HG03095 (cell line): ENCODE measurements at regions not wholly inside any gene's neighbourhood (a gene's known extent, or its start where the extent isn't known, plus 50 kb on each side); places are given as distances from the start of the nearest gene placed in this dataset.

Experiments
- ATAC-seq: cut with Tn5 transposase; IDR thresholded peaks from one replicate; pipeline ENCODE4 v1.9.1; 2021; ENCODE audit warnings: moderate library complexity; ENCODE audit not compliant: unreplicated experiment

- no peak for ATAC-seq
These were observed 980.5 kb downstream of the FLRT2 start for GRCh38 chr14:86510491-86510890.

DNA sequence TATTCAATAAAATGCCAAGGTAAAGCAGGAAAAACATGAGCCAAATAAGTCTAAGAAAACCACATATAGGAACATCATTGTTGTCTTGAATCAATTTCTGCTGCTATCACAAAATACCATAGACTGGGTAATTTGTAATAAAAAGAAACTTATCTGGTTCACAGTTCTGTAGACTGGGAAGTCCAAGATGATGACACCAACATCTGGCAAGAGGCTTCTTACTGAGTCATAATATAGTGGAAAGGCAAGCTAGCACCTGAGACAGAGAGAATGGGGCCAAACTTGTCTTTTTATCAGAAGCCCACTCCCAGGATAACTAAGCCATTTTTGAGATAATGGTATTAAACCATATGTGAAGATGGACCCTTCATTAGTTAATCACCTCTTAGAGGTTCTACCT is 975.9 kb downstream of the FLRT2 start:
- ATAC-seq, result no peak

DNA sequence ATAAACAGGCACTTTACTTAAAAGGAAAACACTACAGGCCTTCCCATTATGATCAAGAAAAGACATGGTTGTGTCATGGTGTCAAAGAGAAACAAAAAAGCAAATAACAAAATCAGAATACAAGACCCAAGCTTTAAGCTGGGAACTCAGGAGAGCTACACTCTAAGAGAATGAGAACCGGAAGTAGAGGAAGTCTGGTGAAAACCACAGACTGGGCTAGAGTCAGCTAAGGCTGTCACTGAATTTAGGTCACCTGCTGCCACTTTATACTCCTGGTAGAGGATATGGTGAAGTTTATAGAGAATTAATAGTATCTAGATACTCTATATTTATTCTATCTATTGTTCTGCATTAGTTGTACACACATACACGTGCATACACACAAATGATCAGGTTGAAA is 971.7 kb downstream of the FLRT2 start:
- no peak for ATAC-seq

- ATAC-seq, result no peak
These were observed 961.8 kb downstream of the FLRT2 start for GRCh38 chr14:86491743-86492142.

GRCh38 chr14:86481104-86481503 is 951.2 kb downstream of the FLRT2 start:
- no peak for ATAC-seq

DNA sequence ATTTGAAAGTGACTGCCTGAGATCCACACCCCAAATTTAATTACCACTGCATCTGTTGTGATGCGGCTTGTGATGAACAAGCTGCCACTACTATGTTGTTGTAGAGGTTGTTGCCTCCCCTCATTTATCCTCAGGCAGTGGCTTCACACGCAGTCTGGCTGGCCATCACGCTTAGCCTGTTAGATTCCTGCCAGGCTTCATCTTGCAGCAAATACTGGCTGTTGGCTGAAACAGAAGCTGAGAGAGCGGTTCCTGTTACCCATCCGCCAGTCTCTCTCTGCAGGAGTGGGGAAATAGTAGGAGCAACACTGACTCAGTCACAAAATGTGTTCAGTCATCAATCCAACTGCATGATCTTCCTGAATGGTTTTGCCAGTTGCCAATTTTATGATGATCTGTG is 934.4 kb downstream of the FLRT2 start:
- no peak for ATAC-seq

DNA sequence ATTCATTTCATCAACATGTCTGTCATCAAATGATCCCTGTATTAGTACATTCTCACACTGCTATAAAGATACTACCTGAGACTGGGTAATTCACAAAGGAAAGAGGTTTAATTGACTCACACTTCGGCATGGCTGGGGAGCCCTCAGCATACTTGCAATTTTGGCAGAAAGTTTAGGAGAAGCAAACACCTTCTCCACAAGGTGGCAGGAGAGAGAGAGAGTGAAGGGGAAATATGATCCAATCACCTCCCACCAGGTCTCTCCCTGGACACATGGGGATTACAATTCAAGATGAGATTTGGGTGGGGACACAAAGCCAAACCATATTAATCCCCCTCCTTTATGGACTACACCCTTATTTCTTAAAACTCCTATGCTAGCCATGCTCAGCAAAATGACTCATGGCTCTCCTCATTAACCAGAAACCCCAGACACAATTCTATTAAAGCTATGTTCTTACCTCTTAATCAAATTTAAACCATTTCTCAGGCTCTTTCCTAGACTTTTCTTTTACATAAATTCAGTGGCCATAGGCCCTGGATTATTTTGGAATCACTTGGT is 932.3 kb downstream of the FLRT2 start:
- ATAC-seq, result no peak

GRCh38 chr14:86457481-86458135 is 927.7 kb downstream of the FLRT2 start:
- ATAC-seq, result no peak

GRCh38 chr14:86450085-86450484 is 920.1 kb downstream of the FLRT2 start:
- ATAC-seq, result no peak

GRCh38 chr14:86442135-86442534 is 912.2 kb downstream of the FLRT2 start:
- no peak for ATAC-seq

DNA sequence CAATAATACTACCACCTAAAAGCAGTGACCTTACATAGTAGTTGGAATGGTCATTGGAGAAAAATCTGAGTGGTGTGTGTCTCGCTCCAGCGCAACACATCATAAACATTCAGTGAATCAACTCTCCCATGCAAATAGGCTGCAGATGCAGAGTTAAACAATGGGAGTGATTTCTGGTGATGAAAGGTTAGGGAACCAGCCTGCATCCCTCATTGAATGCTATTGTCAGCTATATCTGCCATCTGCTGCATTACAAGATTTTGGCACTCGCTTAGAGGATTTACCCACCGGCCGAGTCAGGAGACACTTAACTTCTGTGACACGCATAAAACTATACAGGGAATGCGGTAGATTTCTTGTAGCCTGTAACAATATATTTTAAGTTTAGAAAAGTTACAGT is 900.9 kb downstream of the FLRT2 start:
- ATAC-seq, result no peak

DNA sequence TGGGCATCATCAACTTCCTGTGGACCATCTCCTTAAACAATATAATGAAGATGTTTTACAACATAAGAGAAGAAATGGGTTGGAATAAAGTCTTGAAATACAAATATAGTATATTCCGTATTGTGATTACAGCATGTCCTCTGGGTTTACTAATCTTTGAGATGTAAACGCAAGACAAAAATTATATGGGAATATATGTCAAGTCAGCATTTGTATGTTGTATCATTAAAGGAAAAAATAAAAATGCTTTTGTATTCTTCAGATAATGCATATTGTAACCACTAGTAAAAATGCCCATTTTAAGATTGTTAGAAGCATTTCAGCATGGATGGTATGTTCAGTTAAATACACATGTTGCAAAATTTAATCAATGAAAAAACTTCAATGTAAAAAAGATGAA is 893.3 kb downstream of the FLRT2 start:
- no peak for ATAC-seq

DNA sequence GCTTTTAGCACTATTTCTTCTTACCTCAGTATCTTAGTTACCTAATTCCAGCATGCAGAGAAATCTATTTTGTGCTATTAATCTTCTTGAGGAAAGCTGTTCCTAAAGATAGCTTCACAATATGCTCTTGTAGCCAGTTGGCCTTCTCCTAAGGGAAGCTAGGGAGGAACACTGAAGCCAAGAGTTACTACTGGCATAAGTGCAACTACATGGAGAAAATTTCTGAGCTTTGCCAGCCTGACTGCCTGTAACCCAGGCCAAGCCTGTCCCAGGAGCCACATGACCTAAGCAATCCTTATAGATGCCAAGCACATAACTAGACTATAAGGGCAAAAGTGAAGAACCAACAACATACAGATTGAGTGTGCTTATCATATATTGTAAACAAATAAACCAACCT is 890.2 kb downstream of the FLRT2 start:
- ATAC-seq, result no peak

DNA sequence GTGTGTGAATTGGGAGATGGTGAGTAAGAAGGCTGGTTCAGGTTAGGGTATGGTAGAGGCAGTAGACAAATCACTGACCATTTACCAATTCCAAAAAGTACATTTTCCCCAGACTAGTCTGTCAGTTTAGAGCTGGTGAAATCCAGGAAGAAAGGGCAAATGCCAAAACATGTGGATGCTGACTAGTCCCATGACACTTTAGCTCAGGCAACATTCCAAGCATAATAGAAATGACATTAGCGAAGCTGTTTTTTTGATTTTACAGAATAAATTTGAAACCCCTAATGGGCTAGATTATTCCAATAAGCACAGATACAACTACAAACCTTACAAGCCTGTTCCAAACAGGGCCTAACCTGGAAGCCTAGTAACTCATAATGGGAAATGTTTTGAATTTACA is 884.2 kb downstream of the FLRT2 start:
- no peak for ATAC-seq

DNA sequence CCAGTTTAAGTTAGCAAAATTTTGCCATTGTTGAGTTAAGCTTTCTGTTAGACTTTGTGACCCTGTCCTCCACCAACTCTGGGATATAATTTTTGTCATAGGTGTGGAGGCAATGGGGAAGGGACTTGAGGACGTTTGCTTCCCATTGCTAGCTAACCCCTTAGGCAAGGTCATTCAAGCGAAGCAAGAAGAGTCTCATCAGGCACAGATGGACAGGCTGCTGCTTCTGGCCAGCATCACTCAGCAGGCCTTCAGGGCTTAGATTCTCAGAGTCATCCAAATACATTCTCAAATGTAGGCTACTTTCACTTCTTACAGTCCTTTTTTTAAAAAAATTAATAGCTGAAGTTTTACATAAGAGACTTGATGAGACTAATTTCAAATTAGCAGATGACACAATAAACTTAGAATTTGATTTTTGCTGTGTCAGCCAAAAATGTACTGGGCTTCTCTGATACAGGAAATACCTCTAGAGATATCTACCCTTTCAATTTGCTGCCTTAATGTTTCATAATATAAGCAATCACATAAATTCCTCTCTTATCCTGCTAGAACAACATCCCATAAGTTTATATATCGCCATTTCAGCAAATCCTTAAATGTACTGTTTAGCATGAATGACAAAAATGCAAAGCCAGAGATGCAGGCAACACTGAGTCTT is 875.2 kb downstream of the FLRT2 start:
- ATAC-seq, result no peak

DNA sequence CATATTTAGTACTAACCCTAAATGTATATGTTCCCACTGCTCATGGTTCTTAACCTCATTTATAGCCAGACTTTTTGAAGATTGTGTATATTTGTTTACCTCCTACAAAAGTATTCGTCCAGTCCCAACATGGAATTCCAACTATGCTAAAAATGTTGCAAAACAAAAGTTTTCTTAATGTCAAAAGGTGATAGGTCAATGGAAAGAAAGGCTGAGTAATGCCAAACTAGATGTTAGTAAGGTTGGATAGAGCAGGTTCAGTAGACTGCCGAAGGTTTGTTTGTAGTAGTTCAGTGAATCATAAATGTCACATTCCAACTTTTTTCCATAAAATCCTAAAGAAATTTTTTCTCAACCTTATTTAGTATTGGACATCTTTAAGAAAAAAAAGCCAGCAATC is 874.5 kb downstream of the FLRT2 start:
- no peak for ATAC-seq

- no peak for ATAC-seq
These were observed 872.6 kb downstream of the FLRT2 start for GRCh38 chr14:86402545-86402944.

- ATAC-seq, result no peak
These were observed 861.1 kb downstream of the FLRT2 start for GRCh38 chr14:86391085-86391484.

DNA sequence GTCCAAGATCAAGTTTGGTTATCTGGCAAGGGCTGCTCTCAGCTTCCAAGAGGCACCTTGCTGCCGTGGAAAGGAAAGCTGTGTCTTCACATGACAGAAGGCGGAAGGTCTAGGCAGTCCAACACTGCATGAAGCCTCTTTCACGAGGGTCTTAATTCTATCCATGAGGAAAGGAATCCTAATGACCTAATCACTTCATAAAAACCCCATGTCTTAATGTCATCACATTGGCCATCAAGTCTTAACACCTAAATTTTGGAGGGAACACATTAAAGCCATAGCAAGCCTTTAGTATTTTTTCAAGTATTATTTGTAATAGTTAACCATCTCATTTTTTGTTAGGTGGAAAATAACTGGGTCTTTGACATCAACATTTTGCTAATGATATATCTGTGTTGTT is 858.3 kb downstream of the FLRT2 start:
- no peak for ATAC-seq

- ATAC-seq, result no peak
These were observed 843.9 kb downstream of the FLRT2 start for GRCh38 chr14:86373886-86374285.

DNA sequence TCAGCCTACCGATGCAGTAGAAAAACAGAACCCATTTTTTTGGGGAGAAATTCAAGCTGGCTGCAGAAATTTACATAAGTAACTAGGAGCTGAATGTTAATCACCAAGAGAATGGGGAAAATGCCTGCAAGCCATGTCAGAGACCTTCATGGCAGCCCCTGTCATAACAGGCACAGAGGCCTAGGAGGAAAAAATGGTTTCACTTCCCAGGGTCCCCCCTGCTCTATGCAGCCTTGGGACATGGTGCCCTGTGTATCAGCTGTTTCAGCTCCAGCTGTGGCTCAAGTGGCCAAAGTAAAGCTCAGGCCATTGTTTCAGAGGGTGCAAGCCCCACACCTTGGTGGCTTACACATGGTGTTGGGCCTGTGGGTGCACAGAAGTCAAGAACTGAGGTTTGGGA is 842.5 kb downstream of the FLRT2 start:
- ATAC-seq, result no peak

DNA sequence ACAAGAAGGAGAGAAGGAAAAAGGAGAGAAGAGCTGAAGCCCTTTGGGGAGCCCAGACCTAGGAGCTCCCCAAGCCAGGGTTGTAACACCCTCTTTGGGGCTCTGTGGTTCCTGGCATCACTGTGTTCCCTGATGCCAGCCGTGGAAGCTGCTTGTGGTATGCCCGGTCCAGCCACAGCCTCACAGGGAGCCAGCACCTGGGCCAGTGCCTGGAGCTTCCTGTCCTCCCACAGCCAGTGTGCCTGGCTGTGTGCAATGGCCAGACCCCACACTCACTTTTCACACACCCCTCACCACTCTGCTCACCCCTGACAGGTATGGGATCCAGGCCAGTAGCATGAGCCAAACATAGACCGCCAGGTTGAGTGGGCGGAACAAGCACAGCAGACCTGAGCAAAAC is 834.7 kb downstream of the FLRT2 start:
- ATAC-seq, result no peak

- ATAC-seq, result no peak
These were observed 833.6 kb downstream of the FLRT2 start for GRCh38 chr14:86363576-86363975.
